GM23338 (cell line): ENCODE measurements at regions not wholly inside any gene's neighbourhood (a gene's known extent, or its start where the extent isn't known, plus 50 kb on each side); places are given as distances from the start of the nearest gene placed in this dataset.

Source experiments
- ATAC-seq: fragments of 200-7000 bp; cut with Tn5 transposase; 3 replicates; pipeline ENCODE4 v1.9.1; 2020
- DNase-seq: peaks from one replicate; pipeline ENCODE4 v3.0.0-alpha.2; 2015; ENCODE audit warnings: low spot score
- H2AFZ ChIP-seq: fragments of 200-600 bp; sonication (generic); 2 replicates; pipeline ENCODE4 v1.8.0; 2016; ENCODE audit warnings: antibody characterized with exemption, mild to moderate bottlenecking, moderate library complexity
- H3F3A ChIP-seq: fragments of 200-600 bp; sonication (generic); replicated peaks from 2 replicates; pipeline ENCODE4 v1.8.0; 2017; ENCODE audit warnings: antibody characterized with exemption, mixed run types, low read depth
- H3K27ac ChIP-seq: fragments of 200-600 bp; sonication (generic); 2 replicates; pipeline ENCODE4 v1.6.1; 2016; ENCODE audit warnings: low read depth
- H3K27me3 ChIP-seq: fragments of 200-600 bp; sonication (generic); 2 replicates; pipeline ENCODE4 v1.8.0; 2016; ENCODE audit warnings: mild to moderate bottlenecking, mixed run types, moderate library complexity; ENCODE audit not compliant: insufficient read depth
- H3K36me3 ChIP-seq: fragments of 200-600 bp; sonication (generic); 2 replicates; pipeline ENCODE4 v1.8.0; 2016; ENCODE audit warnings: mild to moderate bottlenecking; ENCODE audit not compliant: insufficient read depth
- H3K4me1 ChIP-seq: fragments of 200-600 bp; sonication (generic); 2 replicates; pipeline ENCODE4 v1.8.0; 2016; ENCODE audit warnings: mild to moderate bottlenecking, moderate library complexity; ENCODE audit not compliant: insufficient read depth
- H3K4me2 ChIP-seq: fragments of 200-600 bp; sonication (generic); 2 replicates; pipeline ENCODE4 v1.7.1; 2017; ENCODE audit warnings: mixed run types
- H3K4me3 ChIP-seq: fragments of 200-600 bp; sonication (generic); 2 replicates; pipeline ENCODE4 v1.6.1; 2016; ENCODE audit warnings: mixed run types
- H3K79me2 ChIP-seq: fragments of 200-600 bp; sonication (generic); replicated peaks from 2 replicates; pipeline ENCODE4 v1.8.0; 2017; ENCODE audit warnings: mild to moderate bottlenecking; ENCODE audit not compliant: insufficient read depth
- H3K9me2 ChIP-seq: fragments of 200-600 bp; sonication (generic); 2 replicates; pipeline ENCODE4 v1.8.0; 2017; ENCODE audit not compliant: insufficient read depth
- H4K20me1 ChIP-seq: fragments of 200-600 bp; sonication (generic); replicated peaks from 2 replicates; pipeline ENCODE4 v1.8.0; 2017; ENCODE audit warnings: mild to moderate bottlenecking; ENCODE audit not compliant: insufficient read depth
- H3K27ac Mint-ChIP-seq: 2 replicates; pipeline ENCODE4 v1.8.0; 2020; ENCODE audit warnings: inconsistent platforms, mild to moderate bottlenecking, moderate library complexity, mixed read lengths
- H3K27me3 Mint-ChIP-seq: 3 replicates; pipeline ENCODE4 v1.8.0; 2022; ENCODE audit warnings: low read depth, mild to moderate bottlenecking, moderate library complexity, mixed read lengths, inconsistent platforms; ENCODE audit not compliant: insufficient read depth, poor library complexity
- H3K36me3 Mint-ChIP-seq: 3 replicates; pipeline ENCODE4 v1.8.0; 2021; ENCODE audit warnings: low read depth, mild to moderate bottlenecking, inconsistent platforms, moderate library complexity, mixed read lengths
- H3K4me1 Mint-ChIP-seq: 3 replicates; pipeline ENCODE4 v1.8.0; 2020; ENCODE audit warnings: mild to moderate bottlenecking, inconsistent platforms, mixed read lengths
- H3K4me3 Mint-ChIP-seq: 3 replicates; pipeline ENCODE4 v1.8.0; 2021; ENCODE audit warnings: moderate library complexity, mild to moderate bottlenecking, inconsistent platforms, mixed read lengths
- H3K9me3 Mint-ChIP-seq: 3 replicates; pipeline ENCODE4 v1.8.0; 2020; ENCODE audit warnings: moderate library complexity, mild to moderate bottlenecking, inconsistent platforms, mixed read lengths
- CREB1 ChIP-seq: fragments of 250-450 bp; sonication (Bioruptor Pico); IDR thresholded peaks from 2 replicates; pipeline ENCODE4 v1.5.0; 2020; ENCODE audit warnings: low read depth, mild to moderate bottlenecking, moderate library complexity
- ETS1 ChIP-seq: IDR thresholded peaks from 2 replicates; pipeline ENCODE4 v1.6.1; 2016; ENCODE audit warnings: antibody characterized with exemption
- EZH2 ChIP-seq: fragments of 200-600 bp; sonication (generic); IDR thresholded peaks from one replicate; pipeline ENCODE4 v1.8.0; 2017; ENCODE audit warnings: antibody characterized with exemption, mild to moderate bottlenecking, low read depth; ENCODE audit not compliant: unreplicated experiment
- EZH2phosphoT487 ChIP-seq: fragments of 200-600 bp; sonication (generic); IDR thresholded peaks from one replicate; pipeline ENCODE4 v1.8.1; 2018; ENCODE audit warnings: antibody characterized with exemption; ENCODE audit not compliant: unreplicated experiment
- POLR2AphosphoS5 ChIP-seq: IDR thresholded peaks from 2 replicates; pipeline ENCODE4 v1.6.1; 2016; ENCODE audit warnings: antibody characterized with exemption, low read depth
- STAT1 ChIP-seq: IDR thresholded peaks from one replicate; pipeline ENCODE4 v1.6.1; 2016; ENCODE audit warnings: antibody characterized with exemption; ENCODE audit not compliant: unreplicated experiment
- ZNF114 ChIP-seq: fragments of 250-450 bp; sonication (Bioruptor Pico); IDR thresholded peaks from 2 replicates; pipeline ENCODE4 v1.5.0; 2020; ENCODE audit warnings: mild to moderate bottlenecking, moderate library complexity
- ZNF462 ChIP-seq: fragments of 250-450 bp; sonication (Bioruptor Pico); IDR thresholded peaks from 2 replicates; pipeline ENCODE4 v1.5.0; 2020; ENCODE audit warnings: mild to moderate bottlenecking, moderate library complexity
- TF ChIP-seq, protein P1 (sequence below), 2 experiments: fragments of 200-600 bp in 1 of 2; sonication (generic) in 1 of 2; conservative IDR thresholded peaks; 2 replicates each; pipeline versions ENCODE4 v1.5.1 to v1.6.1; 2016 to 2017; ENCODE audit warnings: antibody characterized with exemption in 2 of 2, low read depth in 2 of 2, mild to moderate bottlenecking in 2 of 2, moderate library complexity in 1 of 2

DNA sequence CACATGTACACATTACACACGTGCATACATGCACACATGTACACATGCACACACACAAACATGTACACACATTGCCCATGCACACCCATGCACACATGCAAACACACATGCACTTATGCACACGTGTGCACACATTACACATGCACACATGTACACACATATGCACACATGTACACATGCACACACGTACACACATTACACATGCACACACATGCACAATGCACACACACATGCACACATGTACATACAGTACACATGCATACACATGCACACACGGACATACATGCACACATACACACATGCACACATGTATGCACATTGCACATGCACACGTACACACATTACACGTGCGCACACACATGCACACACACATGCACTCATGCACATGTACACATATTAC lies 95.3 kb upstream of the TTC34 start:
- peaks cover 9% of the 10 kb centered on the region for H3K27me3 Mint-ChIP-seq
- H3K4me1 Mint-ChIP-seq, result no peaks in the 10 kb centered on the region; the same call in 2 of the 3 replicates
- no peaks in the 10 kb centered on the region for H3K79me2 ChIP-seq
- H3K36me3 Mint-ChIP-seq, result peaks cover 42% of the 10 kb centered on the region
- no peak overlapping the region for H3K4me2 ChIP-seq
- no peak overlapping the region for H2AFZ ChIP-seq
- H3K9me3 Mint-ChIP-seq, result peaks cover 96% of the 10 kb centered on the region
- no peaks in the 10 kb centered on the region for H3K9me2 ChIP-seq
- no peaks in the 10 kb centered on the region for H3K27me3 ChIP-seq
- no peak overlapping the region for H3K27ac ChIP-seq
- H3K4me3 ChIP-seq, result no peak overlapping the region
- H4K20me1 ChIP-seq, result no peaks in the 10 kb centered on the region
- H3K4me1 ChIP-seq, result no peaks in the 10 kb centered on the region
- no peak for DNase-seq
- no peaks in the 10 kb centered on the region for H3K36me3 ChIP-seq
- H3K27ac Mint-ChIP-seq, result no peak overlapping the region
- no peak overlapping the region for H3K4me3 Mint-ChIP-seq
- TF ChIP-seq STAT1, result no peak
- no peak for TF ChIP-seq ZNF462 (CRISPR knock-in tag)
- TF ChIP-seq ETS1, result no peak
- TF ChIP-seq EZH2, result no peak
- TF ChIP-seq ZNF114 (CRISPR knock-in tag), result no peak
- TF ChIP-seq, protein P1, sequence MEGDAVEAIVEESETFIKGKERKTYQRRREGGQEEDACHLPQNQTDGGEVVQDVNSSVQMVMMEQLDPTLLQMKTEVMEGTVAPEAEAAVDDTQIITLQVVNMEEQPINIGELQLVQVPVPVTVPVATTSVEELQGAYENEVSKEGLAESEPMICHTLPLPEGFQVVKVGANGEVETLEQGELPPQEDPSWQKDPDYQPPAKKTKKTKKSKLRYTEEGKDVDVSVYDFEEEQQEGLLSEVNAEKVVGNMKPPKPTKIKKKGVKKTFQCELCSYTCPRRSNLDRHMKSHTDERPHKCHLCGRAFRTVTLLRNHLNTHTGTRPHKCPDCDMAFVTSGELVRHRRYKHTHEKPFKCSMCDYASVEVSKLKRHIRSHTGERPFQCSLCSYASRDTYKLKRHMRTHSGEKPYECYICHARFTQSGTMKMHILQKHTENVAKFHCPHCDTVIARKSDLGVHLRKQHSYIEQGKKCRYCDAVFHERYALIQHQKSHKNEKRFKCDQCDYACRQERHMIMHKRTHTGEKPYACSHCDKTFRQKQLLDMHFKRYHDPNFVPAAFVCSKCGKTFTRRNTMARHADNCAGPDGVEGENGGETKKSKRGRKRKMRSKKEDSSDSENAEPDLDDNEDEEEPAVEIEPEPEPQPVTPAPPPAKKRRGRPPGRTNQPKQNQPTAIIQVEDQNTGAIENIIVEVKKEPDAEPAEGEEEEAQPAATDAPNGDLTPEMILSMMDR (conservative IDR thresholded peaks at IDR 0.05; ENCODE audit: low read depth in 2 of 2), result no peak
- TF ChIP-seq EZH2phosphoT487, result no peak
- TF ChIP-seq POLR2AphosphoS5, result no peak
- TF ChIP-seq CREB1 (CRISPR knock-in tag), result no peak
- ATAC-seq, result no peak
- peaks cover 11% of the 10 kb centered on the region for H3F3A ChIP-seq
